DMS114 treated with DMSO at 0.1 percent for 48 hours (cell line): ENCODE measurements at regions not wholly inside any gene's neighbourhood (a gene's known extent, or its start where the extent isn't known, plus 50 kb on each side); places are given as distances from the start of the nearest gene placed in this dataset.

Experiments used
- DNase-seq: peaks from one replicate; lab custom pipeline; 2025; ENCODE audit not compliant: unreplicated experiment; lab: John Stamatoyannopoulos, UW

DNA sequence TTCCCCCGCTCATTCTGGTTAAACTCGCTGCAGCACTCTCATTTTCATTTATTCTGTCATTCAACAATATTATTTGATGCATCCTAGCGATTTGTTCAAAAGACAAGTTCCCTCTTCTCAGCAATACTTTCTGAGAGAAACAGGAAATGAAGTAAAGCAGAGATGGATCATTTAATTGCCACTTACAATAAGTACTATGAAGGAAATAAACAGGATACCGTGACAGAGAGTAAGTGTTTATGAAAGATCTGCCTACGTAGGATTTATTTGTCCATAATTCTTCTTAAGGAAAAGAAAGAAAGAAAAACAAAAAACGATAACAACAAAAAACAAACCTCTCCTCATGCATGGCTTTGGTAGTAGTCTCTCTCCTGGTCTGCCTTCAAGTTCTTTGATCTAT is 406.8 kb upstream of the ZNF608 start:
- DNase-seq, result no peak

- DNase-seq, result no peak
Observed at GRCh38 chr5:125154301-125155110, 408.1 kb upstream of the ZNF608 start.

DNA sequence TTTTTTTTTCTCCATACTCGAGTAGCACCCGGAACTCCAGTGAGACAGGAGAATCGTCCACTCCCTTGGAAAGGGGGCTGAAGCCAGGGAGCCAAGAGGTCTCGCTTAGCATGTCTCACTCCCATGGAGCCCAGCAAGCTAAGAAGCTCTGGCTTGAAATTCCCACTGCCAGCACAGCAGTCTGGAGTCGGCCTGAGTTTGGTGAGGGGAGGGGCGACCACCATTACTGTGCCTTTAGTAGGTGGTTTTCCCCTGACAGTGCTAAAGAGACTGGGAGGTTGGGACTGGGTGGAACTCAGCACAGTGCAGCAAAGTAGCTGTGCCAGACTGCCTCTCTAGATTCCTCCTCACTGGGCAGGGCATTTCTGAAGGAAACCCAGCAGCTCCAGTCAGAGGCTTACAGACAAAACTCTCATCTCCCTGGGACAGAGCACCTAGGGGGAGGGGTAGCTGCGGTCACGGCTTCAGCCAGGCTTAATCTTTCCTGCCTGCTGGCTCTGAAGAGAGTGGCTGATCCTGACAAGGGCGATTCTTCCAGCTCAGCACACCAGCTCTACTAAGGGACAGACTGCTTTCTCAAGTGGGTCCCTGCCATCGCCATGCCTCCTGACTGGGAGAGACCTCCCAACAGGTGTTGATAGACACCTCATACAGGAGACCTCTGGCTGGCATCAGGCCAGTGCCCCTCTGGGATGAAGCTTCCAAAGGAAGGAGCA is 414.5 kb upstream of the ZNF608 start:
- DNase-seq, result no peak

DNA sequence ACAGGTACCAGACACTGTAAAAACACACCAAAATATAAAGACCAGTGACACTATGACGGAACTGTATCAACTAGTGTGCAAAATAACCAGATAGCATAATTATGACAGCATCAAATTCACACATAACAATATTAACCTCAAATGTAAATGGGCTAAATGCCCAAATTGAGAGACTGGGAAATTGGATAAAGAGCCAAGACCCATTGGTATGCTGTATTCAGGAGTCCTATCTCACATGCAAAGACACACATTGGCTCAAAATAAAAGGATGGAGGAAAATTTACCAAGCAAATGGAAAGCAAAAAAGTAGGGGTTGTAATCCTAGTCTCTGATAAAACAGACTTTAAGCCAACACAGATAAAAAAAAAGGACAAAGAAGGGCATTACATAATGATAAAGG is 416.3 kb upstream of the ZNF608 start:
- DNase-seq, result no peak

- no peak for DNase-seq
Observed at GRCh38 chr5:125169396-125169795, 423.0 kb upstream of the ZNF608 start.

DNA sequence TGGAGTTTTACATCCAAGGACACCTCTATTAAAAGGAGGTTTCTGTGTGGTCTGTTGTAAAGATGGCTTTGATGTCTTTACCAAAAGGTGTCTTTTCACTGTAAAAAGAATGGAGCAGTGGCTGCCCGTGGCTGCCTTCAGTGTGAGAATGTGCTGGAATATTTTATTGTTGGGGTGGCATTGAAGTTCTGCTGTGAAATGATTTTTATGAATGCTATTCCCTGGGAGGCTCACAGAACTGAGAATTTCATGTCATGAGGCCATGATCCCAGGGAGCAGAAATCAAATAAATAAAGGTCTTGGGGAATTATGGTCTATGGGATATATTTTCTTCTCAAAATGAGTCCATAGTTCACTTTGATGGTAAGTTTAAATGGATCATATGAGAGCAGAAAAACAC is 425.2 kb upstream of the ZNF608 start:
- DNase-seq, result no peak

DNA sequence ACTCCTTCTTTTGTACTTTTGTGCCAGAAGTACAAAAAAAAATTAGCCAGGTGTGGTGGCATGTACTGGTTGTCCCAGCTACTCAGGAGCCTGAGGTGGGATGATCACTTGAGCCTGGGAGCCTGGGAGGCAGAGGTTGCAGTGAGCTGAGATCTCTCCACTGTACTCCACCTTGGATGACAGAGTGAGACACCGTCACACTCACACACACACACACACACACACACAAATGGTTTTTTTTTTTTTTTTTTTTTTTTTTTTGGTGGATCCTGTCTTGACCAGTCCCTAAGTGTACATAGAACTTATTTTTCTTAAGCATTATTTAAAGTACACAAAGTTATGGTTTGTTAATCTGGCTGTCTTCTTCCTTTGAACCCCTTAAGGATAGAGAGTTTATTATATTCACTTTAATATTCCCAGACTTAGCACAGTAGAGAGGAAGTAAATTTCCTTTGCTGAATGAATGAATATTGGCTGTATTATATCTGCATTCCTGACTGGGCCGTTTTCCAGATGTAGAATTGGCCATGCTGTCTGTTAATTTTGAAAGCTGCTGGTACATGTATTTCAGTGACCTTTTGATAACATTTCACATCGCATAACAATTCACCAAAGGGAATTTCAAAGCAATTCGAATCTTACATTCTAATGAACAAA is 429.0 kb upstream of the ZNF608 start:
- DNase-seq, result no peak

DNA sequence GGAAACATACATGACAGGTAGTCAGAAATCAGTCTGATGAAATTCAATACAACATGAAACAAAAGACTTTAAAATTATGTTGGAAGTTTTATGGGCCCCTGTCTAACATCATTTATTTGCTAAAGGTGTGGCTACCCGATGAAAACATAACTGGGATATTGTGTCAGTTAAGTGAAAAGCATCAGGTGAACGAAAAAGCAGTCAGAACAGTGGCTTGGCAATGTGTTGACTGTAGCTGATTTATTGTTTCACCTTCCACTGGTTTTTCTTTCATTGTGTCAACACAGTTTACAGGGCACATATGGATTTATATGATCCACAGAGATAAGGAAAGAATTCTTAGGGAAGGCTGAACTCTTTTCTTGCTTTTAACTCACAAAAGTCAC is 429.6 kb upstream of the ZNF608 start:
- no peak for DNase-seq

GRCh38 chr5:125177340-125177739 is 430.9 kb upstream of the ZNF608 start:
- no peak for DNase-seq

DNA sequence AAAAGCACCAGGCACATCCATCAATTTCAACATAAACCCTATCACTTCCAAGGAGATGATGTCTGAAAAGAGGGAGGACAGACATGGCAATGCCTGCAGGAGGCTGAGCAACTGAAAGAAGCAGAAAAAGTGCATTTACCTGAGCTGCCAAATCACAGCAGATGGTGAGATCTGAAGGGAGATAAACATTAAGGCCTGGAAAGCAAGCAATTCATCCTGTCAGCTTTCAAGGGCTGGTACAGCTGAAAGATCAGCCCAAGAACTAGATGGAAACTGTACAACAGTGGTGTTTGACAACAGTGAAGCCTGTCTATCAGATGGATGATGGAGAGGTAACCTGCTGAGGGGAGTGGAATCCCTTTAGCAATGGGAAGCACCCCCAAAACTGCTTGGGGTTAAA is 433.2 kb upstream of the ZNF608 start:
- DNase-seq, result no peak

- DNase-seq, result no peak
Observed at GRCh38 chr5:125180231-125180829, 433.9 kb upstream of the ZNF608 start.

GRCh38 chr5:125181159-125181558 is 434.7 kb upstream of the ZNF608 start:
- no peak for DNase-seq

- no peak for DNase-seq
Observed at GRCh38 chr5:125181955-125182354, 435.5 kb upstream of the ZNF608 start.

- no peak for DNase-seq
Observed at GRCh38 chr5:125185740-125186139, 439.3 kb upstream of the ZNF608 start.

DNA sequence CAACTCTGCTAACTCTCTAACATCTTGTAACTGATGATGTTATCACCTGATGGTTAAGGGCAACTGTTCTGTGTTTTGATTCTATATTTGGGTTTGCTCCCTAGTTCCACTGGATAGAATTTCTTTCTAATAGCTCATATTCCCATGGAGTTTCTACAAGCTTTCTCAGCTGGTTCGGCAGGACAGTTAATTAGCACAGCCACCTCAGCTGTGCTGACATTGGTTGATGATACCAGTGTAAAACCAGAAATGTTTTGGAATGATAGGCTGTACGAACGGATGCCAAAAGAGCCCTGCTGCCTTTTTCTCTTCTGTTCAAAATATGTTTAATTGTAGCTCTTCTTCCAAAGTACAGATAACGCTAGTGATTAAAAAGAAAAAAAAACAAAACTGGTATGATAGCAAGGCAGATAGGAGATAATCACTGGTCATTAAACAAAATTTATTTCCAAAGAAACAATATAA is 440.5 kb upstream of the ZNF608 start:
- no peak for DNase-seq

DNA sequence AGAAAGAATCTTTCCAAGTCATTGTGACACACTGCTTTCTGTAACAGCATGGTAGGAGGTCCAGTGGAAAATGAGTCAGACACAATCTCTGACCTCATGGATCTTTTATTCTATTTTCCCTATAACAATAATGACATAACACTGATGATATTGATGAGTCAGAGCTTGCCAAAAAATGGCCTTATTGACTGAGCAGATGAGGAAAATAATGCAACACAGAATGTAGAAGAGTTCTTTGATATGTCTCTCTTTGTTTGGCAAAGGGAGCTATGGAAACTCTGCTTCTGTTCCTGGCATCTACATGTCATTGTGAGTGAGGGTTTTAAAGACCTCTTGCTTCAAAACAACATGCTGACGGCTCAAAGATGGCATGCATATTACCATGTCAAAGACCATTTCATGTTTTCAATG is 443.1 kb upstream of the ZNF608 start:
- no peak for DNase-seq

GRCh38 chr5:125190232-125191087 is 444.0 kb upstream of the ZNF608 start:
- no peak for DNase-seq

GRCh38 chr5:125194883-125195282 is 448.4 kb upstream of the ZNF608 start:
- DNase-seq, result no peak

DNA sequence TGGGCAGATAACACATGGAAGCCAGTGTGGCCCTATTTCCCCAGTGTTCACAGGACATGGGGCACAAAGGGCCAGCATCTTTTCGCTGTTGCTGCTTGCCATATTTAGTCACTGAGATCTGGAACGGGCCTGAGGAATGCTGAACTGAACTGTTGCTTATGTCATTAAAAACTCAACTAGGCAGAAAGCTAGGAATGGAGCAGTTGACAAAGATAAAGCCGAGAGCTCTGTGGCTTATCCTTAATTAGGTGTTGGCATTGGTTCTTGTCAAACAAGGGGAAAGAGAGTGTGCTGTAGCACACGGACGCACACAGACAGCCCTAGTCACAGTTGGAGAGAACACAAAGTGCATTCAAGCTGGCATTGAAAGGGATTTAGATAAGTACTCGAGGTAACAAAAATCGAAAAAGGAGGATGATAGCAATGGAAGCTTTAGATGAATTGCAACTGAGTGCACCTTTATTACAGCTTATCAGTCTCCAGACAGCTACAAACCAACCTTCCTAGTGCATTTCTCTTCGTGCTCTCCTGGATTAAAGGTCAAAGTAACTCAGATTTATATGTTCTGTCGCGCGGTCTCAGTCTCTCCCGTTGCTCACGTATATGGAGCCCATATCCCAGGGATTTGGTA is 450.2 kb upstream of the ZNF608 start:
- no peak for DNase-seq

- DNase-seq, result no peak
Observed at GRCh38 chr5:125197321-125197720, 450.9 kb upstream of the ZNF608 start.
